ENCODE measurements at regions not wholly inside any gene's neighbourhood (a gene's known extent, or its start where the extent isn't known, plus 50 kb on each side); places are given as distances from the start of the nearest gene placed in this dataset.
"Not testable (repeated sequence)": the region's sequence is repeated elsewhere in the genome, so short reads cannot be mapped to it uniquely, and the experiment has no call there.

DNA sequence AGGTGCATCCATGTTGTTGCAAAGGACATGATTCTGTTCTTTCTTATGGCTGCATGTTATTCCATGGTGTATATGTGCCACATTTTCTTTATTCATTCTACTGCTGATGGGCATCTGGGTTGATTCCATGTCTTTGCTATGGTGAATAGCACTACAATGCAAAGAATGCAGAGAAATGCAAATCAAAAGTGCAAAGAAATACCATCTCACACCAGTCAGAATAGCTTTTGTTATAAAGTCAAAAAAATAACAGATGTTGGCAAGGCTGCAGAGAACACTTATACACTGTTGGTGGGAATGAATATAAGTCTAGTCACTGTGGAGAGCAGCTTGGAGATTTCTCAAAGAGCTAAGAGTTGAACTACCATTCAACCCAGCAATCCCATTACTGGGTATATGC lies 99.2 kb downstream of the DHRS2 start:
- no peak overlapping the region for H3K27ac ChIP-seq
- H3K4me2 ChIP-seq, result no peak overlapping the region
- no peaks in the 10 kb centered on the region for H4K20me1 ChIP-seq
- TF ChIP-seq Cebpa-rat (IDR thresholded peaks at IDR 0.05), result no peak
- no peak overlapping the region for H3K9ac ChIP-seq
- no peaks in the 10 kb centered on the region for H3K4me1 ChIP-seq
- no peak overlapping the region for H3K4me3 ChIP-seq
- H3K27me3 ChIP-seq, result no peaks in the 10 kb centered on the region
- H3K9me3 ChIP-seq (replicated peaks in 1 of 11), result peaks cover 19 to 37% (median 29%) of the 10 kb centered on the region in 11 experiments
- H3K36me3 ChIP-seq, result no peaks in the 10 kb centered on the region

DNA sequence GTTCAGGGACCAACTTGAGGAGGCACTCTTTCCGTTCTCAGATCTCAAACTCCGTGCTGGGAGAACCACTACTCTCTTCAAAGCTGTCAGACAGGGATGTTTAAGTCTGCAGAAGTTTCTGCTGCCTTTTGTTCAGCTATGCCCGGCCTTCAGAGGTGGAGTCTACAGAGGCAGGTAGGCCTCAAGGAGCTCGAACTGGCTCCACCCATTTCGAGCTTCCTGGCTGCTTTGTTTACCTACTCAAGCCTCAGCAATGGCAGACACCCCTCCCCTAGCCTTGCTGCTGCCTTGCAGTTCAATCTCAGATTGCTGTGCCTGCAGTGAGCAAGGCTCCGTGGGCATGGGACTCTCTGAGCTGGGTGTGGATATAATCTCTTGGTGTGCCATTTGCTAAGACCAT lies 108.2 kb downstream of the DHRS2 start:
- H3K9ac ChIP-seq, result not testable (repeated sequence)
- peaks cover 24 to 39% (median 34%) of the 10 kb centered on the region in 11 experiments for H3K9me3 ChIP-seq (replicated peaks in 1 of 11)

DNA sequence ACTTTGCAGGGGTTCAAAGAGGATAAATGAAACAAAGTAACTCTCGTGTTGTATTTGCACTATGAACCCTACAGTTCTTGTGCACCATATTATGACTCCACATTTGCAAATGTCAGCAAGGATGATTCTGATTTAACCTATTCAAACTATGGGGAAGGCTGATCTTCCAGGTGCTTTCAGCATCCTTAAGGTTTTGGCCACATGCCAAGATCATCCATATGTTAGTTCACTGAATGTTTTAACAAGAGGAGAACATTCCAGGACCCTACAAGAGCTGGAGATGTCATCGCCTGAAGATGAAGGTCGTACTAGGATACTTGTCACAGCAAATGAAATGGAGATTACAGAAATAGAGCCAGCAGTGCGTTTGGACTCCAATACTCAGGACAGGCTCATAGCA lies 114.2 kb downstream of the DHRS2 start:
- TF ChIP-seq Cebpa-rat (IDR thresholded peaks at IDR 0.05), result no peak
- H3K27ac ChIP-seq, result no peak overlapping the region
- H3K4me1 ChIP-seq, result no peaks in the 10 kb centered on the region
- no peak overlapping the region for H3K4me3 ChIP-seq
- no peak overlapping the region for H3K9ac ChIP-seq
- H3K4me2 ChIP-seq, result no peak overlapping the region
- H3K36me3 ChIP-seq, result no peaks in the 10 kb centered on the region
- peaks cover 0 to 9% (median 3%) of the 10 kb centered on the region in 11 experiments; a peak in 7 of 22 replicates for H3K9me3 ChIP-seq (replicated peaks in 1 of 11)
- no peaks in the 10 kb centered on the region for H4K20me1 ChIP-seq
- H3K27me3 ChIP-seq, result no peaks in the 10 kb centered on the region

More for the DNA sequence above, 108.2 kb downstream of the DHRS2 start:
- not testable (repeated sequence) for H3K4me3 ChIP-seq, H3K27ac ChIP-seq, H3K36me3 ChIP-seq, H4K20me1 ChIP-seq, H3K4me1 ChIP-seq, H3K27me3 ChIP-seq, H3K4me2 ChIP-seq

DNA sequence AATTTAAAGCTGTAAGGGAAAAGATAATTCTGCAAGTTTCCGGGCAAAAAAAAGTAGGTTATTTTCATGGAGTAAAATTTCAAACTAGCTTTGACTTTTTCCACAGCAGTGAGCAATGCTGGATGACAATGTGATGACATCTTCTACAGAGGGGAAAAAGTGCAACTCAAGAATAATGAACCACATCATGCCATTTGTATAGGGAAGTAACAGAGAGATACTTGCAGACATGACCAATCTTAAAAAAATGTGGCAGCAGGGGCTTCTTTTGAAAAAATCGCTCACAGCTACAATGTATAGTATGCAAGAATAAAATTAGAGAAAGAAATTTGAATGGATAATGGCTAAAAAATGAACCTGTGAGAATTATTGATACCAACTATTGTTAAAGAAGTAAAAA lies 115.5 kb downstream of the DHRS2 start:
- H3K36me3 ChIP-seq, result no peaks in the 10 kb centered on the region
- H3K9me3 ChIP-seq (replicated peaks in 1 of 11), result peaks cover 0 to 3% (median 0%) of the 10 kb centered on the region in 11 experiments; a peak in 2 of 22 replicates
- H3K9ac ChIP-seq, result no peak overlapping the region
- no peak for TF ChIP-seq Cebpa-rat (IDR thresholded peaks at IDR 0.05)
- no peak overlapping the region for H3K27ac ChIP-seq
- no peaks in the 10 kb centered on the region for H3K4me1 ChIP-seq
- H3K4me2 ChIP-seq, result no peak overlapping the region
- no peak overlapping the region for H3K4me3 ChIP-seq
- no peaks in the 10 kb centered on the region for H3K27me3 ChIP-seq
- H4K20me1 ChIP-seq, result no peaks in the 10 kb centered on the region

DNA sequence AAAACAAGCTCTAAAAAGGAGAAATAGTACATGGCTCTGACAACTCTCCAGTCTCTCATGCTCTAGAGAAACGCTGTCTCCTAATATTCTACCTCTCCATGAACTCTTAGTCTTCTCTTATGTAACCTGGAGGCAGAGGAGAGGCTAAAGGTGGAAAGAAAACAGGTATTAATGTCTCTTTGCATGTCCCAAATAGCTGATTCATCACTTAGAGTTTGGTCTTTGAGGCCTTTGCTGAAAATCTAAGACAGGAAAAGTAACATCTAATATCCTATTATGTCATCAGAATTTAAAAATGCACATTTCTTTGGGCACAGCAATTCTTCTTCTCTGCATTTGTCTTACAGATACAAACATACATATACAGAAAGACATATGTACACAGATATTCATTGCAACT lies 127.2 kb downstream of the DHRS2 start:
- Histone ChIP-seq H3K9me3 (replicated peaks in 1 of 11) (peaks cover 8 to 27% (median 11%) of the 10 kb centered on the region in 11 experiments; a peak in 13 of 22 replicates), H4K20me1 (no peaks in the 10 kb centered on the region), H3K36me3 (no peaks in the 10 kb centered on the region), H3K4me1 (no peaks in the 10 kb centered on the region), H3K4me3 (no peak overlapping the region), H3K9ac (no peak overlapping the region), H3K27me3 (no peaks in the 10 kb centered on the region), H3K4me2 (no peak overlapping the region), H3K27ac (no peak overlapping the region)
- TF ChIP-seq Cebpa-rat (IDR thresholded peaks at IDR 0.05), result no peak

DNA sequence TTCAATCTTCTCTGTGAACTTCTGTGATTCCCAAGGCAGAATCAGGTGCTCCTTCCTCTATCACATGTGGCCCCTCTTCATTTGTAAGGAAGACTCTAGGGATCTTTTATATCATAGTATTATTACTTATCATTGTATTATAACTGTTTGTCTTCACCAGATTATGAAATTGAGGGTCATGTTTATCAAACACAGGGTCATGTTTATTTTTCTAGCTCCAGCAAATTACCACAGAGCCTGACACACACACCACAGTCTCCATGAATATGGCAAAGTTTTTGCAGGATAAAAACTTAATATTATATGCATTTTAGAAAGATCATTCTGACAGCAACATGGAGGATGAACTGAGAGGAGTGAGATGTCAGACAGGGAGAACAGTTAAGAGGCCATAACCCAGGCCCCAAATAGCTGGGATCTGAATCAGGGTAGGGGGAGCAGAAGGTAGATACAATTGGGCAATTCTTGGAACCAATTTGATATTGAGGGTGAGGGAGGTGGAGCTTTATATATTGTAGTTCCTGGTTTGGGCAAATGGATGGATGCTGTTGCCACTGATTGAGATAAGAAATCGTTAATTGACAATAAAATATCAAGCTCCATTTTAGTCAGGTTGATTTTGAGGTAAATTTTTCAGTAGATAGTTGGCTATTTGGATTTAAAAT lies 130.7 kb downstream of the DHRS2 start:
- Histone ChIP-seq H3K4me1 (no peaks in the 10 kb centered on the region), H3K9me3 (replicated peaks in 1 of 11) (peaks cover 0 to 15% (median 3%) of the 10 kb centered on the region in 11 experiments; a peak in 6 of 22 replicates), H3K9ac (no peak overlapping the region), H3K4me3 (no peak overlapping the region), H3K36me3 (no peaks in the 10 kb centered on the region), H3K27me3 (no peaks in the 10 kb centered on the region), H4K20me1 (no peaks in the 10 kb centered on the region), H3K4me2 (no peak overlapping the region), H3K27ac (no peak overlapping the region)
- TF ChIP-seq Cebpa-rat (IDR thresholded peaks at IDR 0.05), result no peak

DNA sequence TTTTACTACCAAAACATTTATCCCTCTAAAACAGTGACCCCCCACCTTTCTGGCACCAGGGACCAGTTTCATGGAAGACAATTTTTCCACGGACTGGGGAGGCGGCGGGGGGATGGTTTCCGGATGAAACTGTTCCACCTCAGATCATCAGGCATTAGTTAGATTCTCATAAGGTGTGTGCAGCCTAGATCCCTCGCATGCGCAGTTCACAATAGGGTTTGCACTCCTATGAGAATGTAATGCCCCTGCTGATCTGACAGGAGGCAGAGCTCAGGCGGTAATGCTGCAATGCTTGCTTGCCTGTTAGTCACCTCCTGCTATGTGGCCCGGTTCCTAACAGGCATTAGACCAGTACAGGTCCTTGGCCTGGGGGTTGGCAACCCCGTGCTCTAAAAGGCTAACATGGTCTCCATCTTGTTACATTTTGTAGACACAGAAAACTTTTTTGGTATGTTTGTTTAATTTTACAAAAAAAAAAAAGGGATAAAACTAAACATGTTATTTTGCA lies 133.1 kb downstream of the DHRS2 start:
- not testable (repeated sequence) for H3K27ac ChIP-seq; H3K27me3 ChIP-seq; H3K9ac ChIP-seq; H3K36me3 ChIP-seq; H3K4me2 ChIP-seq; H3K9me3 ChIP-seq (replicated peaks in 1 of 11); H4K20me1 ChIP-seq; H3K4me3 ChIP-seq; H3K4me1 ChIP-seq

DNA sequence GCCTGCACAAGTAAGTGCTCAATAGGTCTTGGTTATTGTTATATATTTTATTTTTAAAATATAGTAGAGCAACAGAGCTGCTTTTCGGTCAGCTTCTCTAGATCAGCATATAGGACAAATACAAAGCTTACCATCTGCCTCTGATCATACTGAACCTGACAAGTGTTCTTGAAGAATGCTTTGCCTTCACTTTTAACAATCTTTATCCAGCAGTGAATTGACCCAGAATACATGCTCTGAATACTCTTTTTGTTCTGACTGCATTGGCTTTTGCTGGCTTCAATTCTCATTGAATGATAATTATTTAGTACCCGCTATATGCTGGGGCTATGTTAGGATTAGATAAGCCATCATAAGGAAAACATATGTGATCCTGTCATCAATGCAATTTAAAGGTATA lies 137.8 kb downstream of the DHRS2 start:
- no peaks in the 10 kb centered on the region for H4K20me1 ChIP-seq
- H3K9ac ChIP-seq, result no peak overlapping the region
- H3K36me3 ChIP-seq, result no peaks in the 10 kb centered on the region
- no peak overlapping the region for H3K27ac ChIP-seq
- no peaks in the 10 kb centered on the region for H3K4me1 ChIP-seq
- TF ChIP-seq Cebpa-rat (IDR thresholded peaks at IDR 0.05), result no peak
- H3K9me3 ChIP-seq (replicated peaks in 1 of 11), result no peaks in the 10 kb centered on the region
- no peak overlapping the region for H3K4me3 ChIP-seq
- H3K27me3 ChIP-seq, result no peaks in the 10 kb centered on the region
- no peak overlapping the region for H3K4me2 ChIP-seq

DNA sequence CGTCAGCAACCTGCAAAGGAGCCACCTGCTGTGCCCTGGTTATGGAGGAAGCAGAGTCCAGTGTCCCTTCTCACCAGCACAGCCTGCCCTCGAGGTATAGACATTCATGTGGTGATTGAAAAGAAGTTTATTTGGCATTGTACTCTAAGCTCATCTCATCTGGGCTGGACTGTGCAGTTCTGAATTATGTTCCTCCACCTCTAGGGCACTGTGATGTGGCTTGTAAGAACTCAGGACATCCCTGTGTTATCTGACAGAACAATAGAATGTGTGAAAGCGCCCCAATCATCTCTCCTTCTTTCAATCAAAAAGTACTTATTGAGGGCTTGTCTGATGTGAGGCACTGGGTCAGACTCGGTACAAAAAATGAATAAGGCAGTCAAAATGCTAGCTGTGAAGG lies 140.1 kb downstream of the DHRS2 start:
- H3K4me1 ChIP-seq, result no peaks in the 10 kb centered on the region
- no peak for TF ChIP-seq Cebpa-rat (IDR thresholded peaks at IDR 0.05)

DNA sequence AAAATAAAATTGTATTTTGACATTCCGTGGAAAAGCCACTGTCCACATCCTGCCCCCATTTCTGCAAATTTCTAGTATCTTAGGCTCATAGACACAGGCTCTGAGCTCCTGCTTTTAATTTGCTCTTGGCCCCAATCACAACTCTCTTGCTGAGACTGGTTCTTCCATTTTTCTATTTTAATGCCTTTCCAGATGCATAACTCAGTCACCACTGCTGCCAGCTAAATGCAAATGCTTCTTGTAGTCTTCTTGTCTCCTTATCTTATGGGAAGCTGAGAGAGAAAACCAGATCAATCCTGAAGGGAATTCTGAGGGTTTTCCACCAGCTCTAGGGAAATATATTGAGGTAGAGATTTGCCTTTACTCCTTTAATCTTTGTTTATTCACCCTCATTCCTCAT lies 149.0 kb downstream of the DHRS2 start:
- TF ChIP-seq Cebpa-rat (IDR thresholded peaks at IDR 0.05), result no peak
- H3K4me1 ChIP-seq, result no peaks in the 10 kb centered on the region
- H3K9ac ChIP-seq, result no peak overlapping the region
- H3K27me3 ChIP-seq, result no peaks in the 10 kb centered on the region
- H3K4me3 ChIP-seq, result no peak overlapping the region
- H3K27ac ChIP-seq, result no peak overlapping the region
- H3K9me3 ChIP-seq (replicated peaks in 1 of 11), result peaks cover 0 to 17% (median 4%) of the 10 kb centered on the region in 11 experiments; a peak in 7 of 22 replicates
- no peak overlapping the region for H3K4me2 ChIP-seq
- H3K36me3 ChIP-seq, result no peaks in the 10 kb centered on the region
- H4K20me1 ChIP-seq, result no peaks in the 10 kb centered on the region

More for the DNA sequence above, 140.1 kb downstream of the DHRS2 start:
- no peak overlapping the region for H3K27ac ChIP-seq
- H3K27me3 ChIP-seq, result no peaks in the 10 kb centered on the region
- H3K9ac ChIP-seq, result no peak overlapping the region
- H3K4me3 ChIP-seq, result no peak overlapping the region
- no peaks in the 10 kb centered on the region for H3K9me3 ChIP-seq (replicated peaks in 1 of 11)
- H3K4me2 ChIP-seq, result no peak overlapping the region
- H4K20me1 ChIP-seq, result no peaks in the 10 kb centered on the region
- no peaks in the 10 kb centered on the region for H3K36me3 ChIP-seq
